ENCODE measurements at regions not wholly inside any gene's neighbourhood (a gene's known extent, or its start where the extent isn't known, plus 50 kb on each side); places are given as distances from the start of the nearest gene placed in this dataset.

GRCh38 chr13:78398743-78399410 lies 204.5 kb downstream of the POU4F1 start:
- no peak for TF ChIP-seq CTCF (IDR thresholded peaks at IDR 0.05)

DNA sequence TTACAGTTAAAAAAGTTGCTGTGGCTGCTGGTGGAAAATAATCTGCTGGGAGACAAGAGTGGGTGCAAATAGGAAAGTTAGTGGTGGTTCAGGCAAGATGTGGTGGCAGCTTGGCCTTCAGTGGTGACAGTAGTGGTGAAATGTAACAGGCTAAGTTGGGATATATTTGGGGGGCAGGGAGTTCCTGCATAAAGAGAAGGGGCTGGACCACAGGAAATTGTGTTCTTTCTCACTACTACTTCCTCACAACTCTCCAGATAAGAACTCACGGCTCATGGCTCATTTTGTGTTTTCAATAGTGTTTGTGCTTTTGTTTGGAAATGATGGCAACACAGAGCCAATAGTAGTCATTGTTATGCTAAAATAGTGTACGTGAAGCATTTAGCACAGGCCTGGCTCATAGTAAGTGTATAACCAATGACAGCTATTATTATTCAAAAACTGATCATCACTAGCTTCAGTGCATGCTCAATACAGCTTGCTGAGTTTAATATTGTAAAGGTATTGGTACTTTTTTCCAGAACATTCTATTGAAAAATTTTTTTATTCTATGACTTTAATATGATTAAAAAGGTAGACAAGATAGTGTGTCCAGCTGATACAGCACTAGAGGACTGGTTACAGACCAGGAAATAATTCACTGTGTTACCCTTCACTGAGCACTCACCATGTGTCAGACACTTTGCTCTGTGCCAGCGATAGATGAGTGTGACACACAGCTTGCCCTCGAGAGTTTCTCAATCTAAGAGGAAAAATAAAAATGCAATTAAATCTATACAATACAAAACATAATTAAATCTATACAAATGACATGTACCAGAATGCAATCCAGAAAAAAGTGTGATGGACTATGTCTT lies 209.8 kb downstream of the POU4F1 start:
- TF ChIP-seq CTCF (IDR thresholded peaks at IDR 0.05) = no peak

GRCh38 chr13:78383899-78384298 lies 219.5 kb downstream of the POU4F1 start:
- TF ChIP-seq CTCF (IDR thresholded peaks at IDR 0.05) = no peak

GRCh38 chr13:78383071-78383484 lies 220.3 kb downstream of the POU4F1 start:
- TF ChIP-seq CTCF (IDR thresholded peaks at IDR 0.05) = no peak

DNA sequence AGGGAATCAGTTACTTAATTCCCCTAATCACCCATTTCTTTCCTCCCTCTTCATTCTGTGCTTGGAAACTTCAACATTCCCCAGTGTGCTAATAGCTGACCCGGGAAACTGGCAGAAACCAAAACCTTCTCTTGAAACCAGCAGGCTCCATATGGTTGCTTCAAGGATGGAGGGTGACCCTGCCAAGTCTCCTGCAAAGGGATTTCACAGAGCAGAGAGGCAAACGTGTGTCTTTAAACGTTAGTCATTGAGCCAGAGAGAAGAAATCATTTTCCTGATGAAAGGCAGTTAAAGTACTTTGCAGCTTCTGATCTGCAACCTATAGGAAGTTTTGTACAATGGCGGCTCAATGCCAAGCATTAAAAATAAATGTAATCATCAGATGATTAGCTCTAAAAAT lies 220.9 kb downstream of the POU4F1 start:
- no peak for TF ChIP-seq CTCF (IDR thresholded peaks at IDR 0.05)

DNA sequence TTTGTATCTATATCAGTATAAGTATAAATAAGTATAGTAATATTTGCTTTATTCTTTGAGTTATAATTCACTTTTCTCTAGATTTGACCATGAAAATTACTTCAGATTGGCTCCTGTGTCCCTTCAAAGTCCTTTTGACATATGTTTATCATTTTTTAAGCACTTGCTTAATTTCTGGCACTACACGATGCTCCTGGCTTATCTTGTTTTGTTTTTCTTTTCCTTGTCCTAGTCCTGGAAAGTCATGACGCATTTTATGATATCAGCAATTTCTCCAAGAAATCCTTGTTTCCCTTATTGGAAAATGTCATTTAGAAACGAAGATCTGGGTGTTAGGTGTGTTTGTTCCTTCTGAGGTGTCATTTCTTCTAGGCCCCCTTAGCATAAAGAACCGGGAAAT lies 226.5 kb downstream of the POU4F1 start:
- TF ChIP-seq CTCF (IDR thresholded peaks at IDR 0.05) = no peak

DNA sequence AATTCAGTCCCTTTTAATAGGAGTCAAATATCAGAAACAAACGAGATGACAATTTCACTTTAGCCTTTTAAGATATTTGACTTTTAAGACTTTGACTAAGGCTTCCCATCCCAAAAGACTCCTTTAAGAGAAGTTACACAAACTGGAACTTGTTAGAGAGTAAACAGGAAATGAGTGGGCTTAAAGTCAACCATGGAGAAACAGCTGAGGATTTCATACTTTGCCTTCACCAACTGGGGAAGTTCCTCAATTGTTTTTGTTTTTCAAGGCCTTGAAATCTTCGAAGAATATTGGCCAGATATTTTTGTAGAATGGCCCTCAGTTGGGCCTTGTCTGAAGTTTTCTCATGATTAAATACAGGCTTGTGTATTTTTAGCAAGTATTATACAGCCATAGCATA lies 227.3 kb downstream of the POU4F1 start:
- no peak for TF ChIP-seq CTCF (IDR thresholded peaks at IDR 0.05)

Measured in LNCAP (cell line).